Heart right ventricle (tissue), 16 donors: ENCODE measurements at regions not wholly inside any gene's neighbourhood (a gene's known extent, or its start where the extent isn't known, plus 50 kb on each side); places are given as distances from the start of the nearest gene placed in this dataset.
A peak's percentile ranks its signal among the peaks of the same experiment; 100 is the strongest.

Experiments used
- ATAC-seq, 8 donors: fragments of 200-7000 bp; cut with Tn5 transposase; one replicate each; pipeline ENCODE4 v1.9.1; 2020; ENCODE audit warnings: mild to moderate bottlenecking in 8 of 8, moderate library complexity in 8 of 8, moderate number of reproducible peaks in 1 of 8
- DNase-seq, 2 donors: peaks; one replicate each; pipeline ENCODE4 v3.0.0-alpha.2; 2020
- H3K27ac ChIP-seq, 10 donors: fragments of 200-600 bp; sonication (generic) in 2 of 10; one replicate each; pipeline versions ENCODE4 v1.5.0 to v1.8.0; 2020 to 2022; ENCODE audit warnings: mild to moderate bottlenecking in 3 of 10
- H3K27me3 ChIP-seq, 7 donors: fragments of 200-600 bp; one replicate each; pipeline ENCODE4 v1.8.0; 2021 to 2022; ENCODE audit warnings: mild to moderate bottlenecking in 2 of 7
- H3K36me3 ChIP-seq, 9 donors: fragments of 200-600 bp; sonication (generic) in 1 of 9; one replicate each; pipeline versions ENCODE4 v1.5.0 to v1.8.0; 2020 to 2022; ENCODE audit warnings: mild to moderate bottlenecking in 2 of 9
- H3K4me1 ChIP-seq, 9 donors: fragments of 200-600 bp; sonication (generic) in 1 of 9; one replicate each; pipeline versions ENCODE4 v1.5.0 to v1.8.0; 2020 to 2022; ENCODE audit warnings: mild to moderate bottlenecking in 4 of 9
- H3K4me3 ChIP-seq, 10 donors: fragments of 200-600 bp; sonication (generic) in 2 of 10; one replicate each; pipeline versions ENCODE4 v1.5.0 to v1.8.0; 2020 to 2022; ENCODE audit warnings: mild to moderate bottlenecking in 7 of 10, moderate library complexity in 2 of 10
- H3K9me3 ChIP-seq, 11 donors: fragments of 200-600 bp in 10 of 11; sonication (generic) in 2 of 11; one replicate each; pipeline versions ENCODE4 v1.5.0 to v1.8.0; 2013 to 2022; ENCODE audit warnings: mild to moderate bottlenecking in 2 of 11, control low read depth in 1 of 11, moderate library complexity in 1 of 11
- WGBS, 2 donors: extraction: QIAGEN DNeasy Blood & Tissue Kit; methylation state at CpG; one replicate each; pipeline ENCODE4 v1.1.7; 2013; ENCODE audit warnings: inconsistent platforms in 1 of 2; 5-methylcytosine and 5-hydroxymethylcytosine counted together
- intact Hi-C, 10 donors: fragments of 100-400 bp; cut with DNase I; formaldehyde crosslinking; loops; one replicate each; pipeline versions ENCODE4 v1.11.1 to v1.14.2; 2022
- TF ChIP-seq, protein P1 (sequence below), 9 donors: fragments of 200-600 bp; sonication (generic) in 2 of 9; IDR thresholded peaks; one replicate each; pipeline versions ENCODE4 v1.5.0 to v1.8.0; 2021 to 2022; ENCODE audit warnings: antibody characterized with exemption in 9 of 9, mild to moderate bottlenecking in 5 of 9, moderate library complexity in 1 of 9
- donor health status: Arrhythmogenic right ventricular cardiomyopathy.
- donor health status: ischemic (EF 13 %, LVEDD 7.1; RV severe dilation, severe dysfunction).
- donor health status: healthy with polysubstance abuse.
- donor health status: DM: no; HTN: yes; CAD: no.
- donor health status: DM: no; HTN: no; CAD: no.
- donor health status: ischemic (EF 25% LVEDD 6.9; RV normal size, moderate dysfunction).
- donor health status: ischemic (EF 25% LVEDD 5.7; RV mildly dilated, moderate dysfunction).
- donor health status: healthy.
- donor health status: DM: yes; HTN: yes; CAD: no.
- donor health status: Ischemic cardiomyopathy.
- donor health status: ischemic (EF 35%, LVEDD 5.7; RV mildly dilated, moderate dysfunction).
- donor health status: nonischemic (EF 11% LVEDD 7.7; RV severe dilation, severe dysfunction).
- donor health status: DM: yes; HTN: yes; CAD: no.
- donor health status: PGD.
- donor health status: ischemic (EF 29% LVEDD 5.4; RV normal size, mild dysfunction).
- donor health status: nonischemic (EF 23%, LVEDD 6.1; RV moderate dilation, normal function).

DNA sequence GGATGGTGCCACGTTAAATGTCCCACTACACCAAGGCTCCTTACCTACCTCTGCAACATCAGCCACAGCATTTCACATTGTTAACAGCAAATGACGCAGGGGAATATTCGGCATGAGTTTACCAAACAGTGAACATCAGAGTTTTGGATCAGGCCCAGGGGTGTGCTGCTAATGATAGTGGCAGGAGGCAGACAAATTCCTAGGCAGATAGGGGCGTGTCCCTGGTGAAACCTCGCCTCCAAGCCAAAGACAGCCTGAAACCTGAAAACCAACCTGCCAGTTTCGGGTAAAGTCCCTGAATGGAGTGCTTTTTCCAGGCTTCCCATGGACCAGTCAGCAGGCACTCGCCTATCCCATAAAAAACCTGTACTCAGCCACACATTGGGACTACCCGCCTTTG, 133.6 kb downstream of the SH3BGRL2 start:
- H3K4me3 ChIP-seq, result no peak overlapping the region
- DNase-seq, result no peak
- no peak for ATAC-seq
- no peaks in the 10 kb centered on the region for H3K27me3 ChIP-seq
- H3K27ac ChIP-seq, result no peak overlapping the region
- TF ChIP-seq, protein P1, sequence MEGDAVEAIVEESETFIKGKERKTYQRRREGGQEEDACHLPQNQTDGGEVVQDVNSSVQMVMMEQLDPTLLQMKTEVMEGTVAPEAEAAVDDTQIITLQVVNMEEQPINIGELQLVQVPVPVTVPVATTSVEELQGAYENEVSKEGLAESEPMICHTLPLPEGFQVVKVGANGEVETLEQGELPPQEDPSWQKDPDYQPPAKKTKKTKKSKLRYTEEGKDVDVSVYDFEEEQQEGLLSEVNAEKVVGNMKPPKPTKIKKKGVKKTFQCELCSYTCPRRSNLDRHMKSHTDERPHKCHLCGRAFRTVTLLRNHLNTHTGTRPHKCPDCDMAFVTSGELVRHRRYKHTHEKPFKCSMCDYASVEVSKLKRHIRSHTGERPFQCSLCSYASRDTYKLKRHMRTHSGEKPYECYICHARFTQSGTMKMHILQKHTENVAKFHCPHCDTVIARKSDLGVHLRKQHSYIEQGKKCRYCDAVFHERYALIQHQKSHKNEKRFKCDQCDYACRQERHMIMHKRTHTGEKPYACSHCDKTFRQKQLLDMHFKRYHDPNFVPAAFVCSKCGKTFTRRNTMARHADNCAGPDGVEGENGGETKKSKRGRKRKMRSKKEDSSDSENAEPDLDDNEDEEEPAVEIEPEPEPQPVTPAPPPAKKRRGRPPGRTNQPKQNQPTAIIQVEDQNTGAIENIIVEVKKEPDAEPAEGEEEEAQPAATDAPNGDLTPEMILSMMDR (IDR thresholded peaks at IDR 0.05), result no peak
- peaks cover 0 to 29% (median 0%) of the 10 kb centered on the region in 11 donors for H3K9me3 ChIP-seq
- intact Hi-C loops, result no loop called here
- H3K36me3 ChIP-seq, result no peaks in the 10 kb centered on the region
- WGBS, 2 donors, result 67 to 81% methylated on average over 8 of the region's 8 CpGs
- no peaks in the 10 kb centered on the region for H3K4me1 ChIP-seq

DNA sequence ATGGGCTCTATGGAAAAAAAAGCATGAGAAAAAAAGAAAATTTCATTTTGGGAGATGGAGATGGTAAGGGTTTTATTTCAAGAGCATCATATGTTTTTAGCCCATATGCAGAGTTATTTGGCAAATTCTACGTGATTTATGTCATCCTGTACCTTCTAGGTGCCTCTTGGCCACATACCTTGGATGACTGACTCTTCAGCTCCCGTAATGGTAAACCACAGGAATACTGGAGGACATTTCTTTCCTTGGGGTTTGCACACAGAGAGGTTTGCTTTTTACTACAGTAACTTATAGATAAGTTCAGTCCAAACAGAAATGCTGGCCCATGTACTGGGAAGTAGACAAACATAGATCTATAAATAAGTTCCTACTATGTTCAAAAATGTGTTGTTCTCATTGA, 132.2 kb downstream of the SH3BGRL2 start:
- no peaks in the 10 kb centered on the region for H3K36me3 ChIP-seq
- H3K27ac ChIP-seq, result no peak overlapping the region
- intact Hi-C loops, result no loop called here
- no peak overlapping the region for H3K4me3 ChIP-seq
- WGBS, 2 donors, result 72 to 84% methylated on average over 2 of the region's 2 CpGs
- H3K4me1 ChIP-seq, result no peaks in the 10 kb centered on the region
- TF ChIP-seq, protein P1 (IDR thresholded peaks at IDR 0.05), result no peak
- ATAC-seq (no peak), DNase-seq (no peak)
- H3K9me3 ChIP-seq, result peaks cover 0 to 20% (median 0%) of the 10 kb centered on the region in 11 donors
- H3K27me3 ChIP-seq, result no peaks in the 10 kb centered on the region

DNA sequence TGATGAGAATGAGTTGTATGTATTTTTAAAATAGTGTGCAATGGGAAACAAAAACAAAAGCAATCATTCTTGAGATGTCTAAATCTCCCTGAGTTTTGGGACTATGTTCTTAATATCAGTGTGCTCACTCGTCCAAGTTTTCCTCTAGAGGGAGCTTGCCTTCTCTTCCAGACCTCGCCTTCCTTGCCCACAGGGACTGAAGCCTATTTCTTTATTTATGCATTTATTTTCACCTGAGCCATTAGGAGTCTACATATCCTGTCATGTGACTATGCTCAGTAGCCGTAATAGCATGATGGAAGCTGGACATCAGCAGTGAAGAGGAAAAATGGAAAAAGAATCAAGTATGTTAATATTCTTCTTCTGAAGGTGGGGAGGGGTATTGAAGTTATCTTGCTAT, 131.2 kb downstream of the SH3BGRL2 start:
- peaks cover 0 to 20% (median 0%) of the 10 kb centered on the region in 11 donors for H3K9me3 ChIP-seq
- TF ChIP-seq, protein P1 (IDR thresholded peaks at IDR 0.05), result peak in 2 of 9 donors; percentile 5 to 10
- no peaks in the 10 kb centered on the region for H3K36me3 ChIP-seq
- H3K27me3 ChIP-seq, result no peaks in the 10 kb centered on the region
- no peak overlapping the region for H3K27ac ChIP-seq
- ATAC-seq, result no peak
- no peak for DNase-seq
- 29 to 30% methylated on average over 3 of the region's 3 CpGs for WGBS, 2 donors
- intact Hi-C loops, result no loop called here
- no peak overlapping the region for H3K4me3 ChIP-seq
- no peaks in the 10 kb centered on the region for H3K4me1 ChIP-seq

DNA sequence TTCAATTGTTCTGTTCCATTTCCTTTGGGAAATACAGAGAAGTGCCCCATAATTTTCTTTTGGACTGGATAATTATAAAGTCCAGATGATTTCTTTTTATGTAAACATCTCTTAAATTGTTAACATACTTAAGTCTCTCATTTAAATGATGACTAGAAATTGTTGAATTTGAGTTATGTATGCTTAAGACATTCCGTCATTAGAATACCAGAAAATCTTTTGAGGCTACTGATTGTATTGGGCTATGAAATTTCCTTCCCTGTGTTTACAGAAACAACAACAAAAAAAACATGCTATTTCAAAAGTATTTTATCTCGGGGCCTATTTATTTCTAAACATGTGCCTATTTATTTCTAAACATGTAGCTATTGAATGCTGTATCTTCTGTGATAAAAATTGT, 125.4 kb downstream of the SH3BGRL2 start:
- Histone ChIP-seq H3K27ac (peak overlapping the region in 3 of 10 donors; percentile 11 to 30 (median 15)), H3K9me3 (no peaks in the 10 kb centered on the region), H3K4me3 (no peak overlapping the region), H3K4me1 (no peaks in the 10 kb centered on the region), H3K27me3 (no peaks in the 10 kb centered on the region), H3K36me3 (no peaks in the 10 kb centered on the region)
- TF ChIP-seq, protein P1 (IDR thresholded peaks at IDR 0.05), result no peak
- WGBS, 2 donors, result 65 to 76% methylated on average over 2 of the region's 2 CpGs
- ATAC-seq (no peak), DNase-seq (no peak)
- intact Hi-C loops, result no loop called here
